ENCODE measurements at regions not wholly inside any gene's neighbourhood (a gene's known extent, or its start where the extent isn't known, plus 50 kb on each side); places are given as distances from the start of the nearest gene placed in this dataset.

GRCh38 chr21:16086936-16087335 lies 357.2 kb downstream of the USP25 start:
- TF ChIP-seq CTCF (IDR thresholded peaks at IDR 0.05) (no peak), POLR2A (IDR thresholded peaks at IDR 0.05) (no peak)
